ENCODE measurements at regions not wholly inside any gene's neighbourhood (a gene's known extent, or its start where the extent isn't known, plus 50 kb on each side); places are given as distances from the start of the nearest gene placed in this dataset.

- DNase-seq, result peak; percentile 21 to 27
These were observed 180.5 kb downstream of the C11orf91 start for GRCh38 chr11:33520112-33520511.

GRCh38 chr11:33515347-33515746 lies 185.3 kb downstream of the C11orf91 start:
- no peak for DNase-seq

DNA sequence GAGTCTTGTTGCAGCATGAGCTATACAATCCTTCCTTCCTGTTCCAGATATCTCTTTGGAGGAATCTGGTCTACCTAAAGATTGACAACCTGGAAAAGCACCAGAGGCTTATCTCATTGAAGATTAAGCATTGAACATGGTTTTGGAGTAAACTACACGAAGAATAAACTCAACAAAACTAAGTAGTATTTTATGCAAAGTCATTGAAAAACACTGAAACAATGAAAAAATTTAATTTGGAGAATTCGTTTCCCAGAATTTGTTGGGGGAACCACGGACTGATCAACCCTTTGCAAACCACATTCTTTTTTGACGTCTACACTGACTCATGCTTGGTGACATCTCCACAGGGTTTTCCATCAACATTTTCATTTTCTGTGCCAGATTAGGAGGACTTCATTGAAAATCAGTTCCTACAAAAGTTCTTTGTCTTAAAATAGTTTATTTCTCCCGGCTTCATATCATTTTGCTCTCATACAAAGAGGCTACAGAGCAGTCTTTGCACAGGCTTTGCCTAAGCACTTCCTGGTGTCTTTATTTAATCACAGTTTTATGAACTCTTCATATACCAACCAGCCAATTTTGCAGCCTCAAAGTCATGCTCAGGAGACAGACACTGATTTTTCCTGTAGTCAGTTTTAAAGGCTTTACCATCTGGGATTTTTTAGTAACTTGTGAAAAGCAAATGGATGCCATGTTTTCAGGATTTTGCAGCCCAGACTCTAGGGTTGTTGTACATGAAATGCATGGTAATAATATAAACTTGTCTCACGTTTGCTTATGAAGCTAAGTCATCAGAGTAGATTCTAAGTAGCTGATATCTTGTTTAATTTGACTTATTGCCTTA lies 186.3 kb downstream of the C11orf91 start:
- DNase-seq, result no peak

DNA sequence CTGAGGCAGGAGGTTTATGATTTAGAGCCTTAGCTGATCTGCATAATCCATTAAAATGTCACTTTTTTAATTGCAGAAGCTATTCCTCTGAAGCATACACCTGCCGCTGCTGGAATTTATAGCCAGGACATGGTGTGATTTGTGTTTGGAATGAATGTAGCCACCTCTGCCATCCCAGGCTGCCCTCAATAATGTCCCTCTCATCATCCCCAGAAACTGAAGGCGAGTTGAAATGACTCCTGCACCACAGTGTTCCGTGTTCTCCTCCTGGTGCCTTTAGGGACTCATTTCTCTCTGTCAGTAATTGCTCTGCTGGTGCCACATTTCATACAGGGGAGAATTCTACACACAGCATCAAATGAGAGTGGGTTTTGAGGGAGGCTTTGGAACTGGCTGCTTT lies 191.0 kb downstream of the C11orf91 start:
- DNase-seq, result no peak

DNA sequence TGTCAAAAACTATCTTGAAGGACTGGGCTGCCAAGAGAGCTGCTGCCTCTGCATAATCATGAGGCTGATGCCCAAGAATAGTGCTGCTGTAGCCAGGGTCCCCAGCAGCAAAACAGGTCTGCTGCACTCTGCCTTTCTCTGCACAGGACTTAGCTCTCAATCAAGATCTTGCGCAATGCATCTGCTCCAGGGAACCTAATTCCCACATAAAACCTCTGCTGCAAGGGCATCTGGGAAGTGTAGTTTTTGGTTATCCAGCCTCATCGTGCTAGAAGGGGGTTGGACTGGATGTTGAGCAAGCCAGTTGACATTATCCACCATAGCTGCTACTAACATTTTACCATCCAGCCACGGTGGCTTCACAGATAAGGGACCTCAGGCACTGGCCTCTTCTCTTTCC lies 192.7 kb downstream of the C11orf91 start:
- no peak for DNase-seq

GRCh38 chr11:33507356-33507755 lies 193.3 kb downstream of the C11orf91 start:
- DNase-seq, result no peak

GRCh38 chr11:33505093-33505492 lies 195.5 kb downstream of the C11orf91 start:
- DNase-seq, result no peak

DNA sequence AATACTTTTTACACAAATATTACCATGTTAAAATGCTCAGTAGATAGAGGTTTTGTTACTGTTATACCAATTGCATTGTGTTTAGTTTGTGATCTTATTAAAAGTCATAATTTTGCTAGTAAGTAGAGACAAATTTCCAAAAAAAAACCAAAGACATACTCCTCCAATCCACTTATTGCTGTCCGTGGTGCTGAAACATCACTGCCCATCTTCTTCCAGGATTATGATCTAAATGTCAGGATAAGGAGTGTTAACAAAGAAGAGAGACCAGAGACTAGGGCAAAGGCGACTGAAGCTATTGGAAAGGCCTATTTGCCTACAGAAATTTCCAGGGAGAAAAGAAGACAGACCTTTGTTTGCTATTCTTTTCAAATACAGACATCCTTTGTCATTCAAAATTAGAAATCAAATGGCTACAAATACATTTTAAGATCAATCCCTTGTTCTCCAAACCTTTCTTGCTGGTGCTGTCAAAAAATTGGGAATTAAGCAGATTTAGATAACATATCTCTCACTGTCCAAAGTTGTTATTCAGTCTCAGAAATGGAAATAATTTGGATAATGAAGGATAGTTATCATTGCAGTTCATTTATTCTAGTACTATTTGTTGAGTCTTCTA lies 199.7 kb downstream of the C11orf91 start:
- DNase-seq, result peak; percentile 25 to 46

- no peak for DNase-seq
These were observed 200.3 kb downstream of the C11orf91 start for GRCh38 chr11:33500332-33500731.

DNA sequence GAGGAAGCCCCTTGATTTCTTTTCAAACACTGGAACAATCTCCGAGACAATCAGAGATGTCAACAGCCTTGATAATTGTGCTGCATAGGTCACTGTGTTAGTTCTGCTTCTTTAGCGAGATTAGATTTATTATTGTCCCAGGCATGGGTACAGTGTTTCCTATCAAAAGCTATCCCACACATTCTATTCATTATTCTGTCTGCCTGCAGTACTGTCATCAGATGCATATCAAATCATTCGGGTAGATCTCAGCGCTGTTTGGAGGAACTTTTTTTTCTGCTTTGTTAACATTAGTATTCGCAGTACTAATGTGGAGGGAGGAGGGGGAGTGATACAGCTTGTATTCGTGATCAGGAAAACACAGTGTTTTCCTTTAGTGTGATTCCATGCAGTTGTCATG lies 208.0 kb downstream of the C11orf91 start:
- DNase-seq, result no peak

GRCh38 chr11:33490842-33491370 lies 209.7 kb downstream of the C11orf91 start:
- no peak for DNase-seq

- DNase-seq, result no peak
These were observed 211.7 kb downstream of the C11orf91 start for GRCh38 chr11:33488971-33489370.

DNA sequence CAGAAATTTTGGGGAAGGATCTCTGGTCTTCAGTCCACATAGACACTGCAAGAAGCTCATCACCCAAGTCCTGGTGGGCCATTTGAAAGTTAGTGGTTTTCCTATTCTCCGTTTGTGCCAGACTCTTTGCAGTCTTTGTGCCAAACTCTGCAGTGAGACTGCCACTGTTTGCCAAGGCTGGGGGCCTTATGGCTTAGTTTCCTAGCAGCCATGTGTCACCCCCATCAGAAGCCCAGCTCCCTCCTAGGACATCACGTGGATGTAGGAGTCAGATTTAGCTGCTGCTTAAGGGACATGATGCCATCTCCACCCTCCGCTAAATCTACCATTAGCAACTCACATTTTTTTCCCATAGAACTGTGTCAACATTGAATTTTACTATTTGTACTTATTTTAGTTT lies 220.0 kb downstream of the C11orf91 start:
- DNase-seq, result no peak

GRCh38 chr11:33479231-33479630 lies 221.4 kb downstream of the C11orf91 start:
- DNase-seq, result no peak

DNA sequence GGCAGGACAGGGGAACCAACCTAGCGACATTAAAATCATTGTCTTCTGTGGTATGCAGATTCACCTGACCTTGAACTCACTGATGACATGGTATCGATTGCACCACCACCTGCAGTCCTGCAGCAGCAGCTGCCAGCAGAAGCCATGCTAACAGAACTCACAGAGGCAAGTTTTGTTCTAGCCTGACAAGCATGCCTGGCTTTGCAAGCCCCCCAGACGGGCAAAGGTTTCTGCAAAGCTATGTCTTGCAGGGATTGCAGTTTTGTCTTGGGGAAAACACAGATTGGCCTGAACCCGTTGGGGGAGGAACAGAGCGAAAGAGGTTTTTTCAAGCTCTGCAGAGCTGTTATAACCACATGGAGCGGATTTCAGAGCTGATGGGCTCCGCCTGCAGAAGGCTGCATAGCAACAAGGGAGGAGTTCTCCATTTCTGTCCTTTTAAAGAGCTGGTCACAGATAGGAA lies 221.0 kb downstream of the HIPK3 start:
- no peak for DNase-seq

DNA sequence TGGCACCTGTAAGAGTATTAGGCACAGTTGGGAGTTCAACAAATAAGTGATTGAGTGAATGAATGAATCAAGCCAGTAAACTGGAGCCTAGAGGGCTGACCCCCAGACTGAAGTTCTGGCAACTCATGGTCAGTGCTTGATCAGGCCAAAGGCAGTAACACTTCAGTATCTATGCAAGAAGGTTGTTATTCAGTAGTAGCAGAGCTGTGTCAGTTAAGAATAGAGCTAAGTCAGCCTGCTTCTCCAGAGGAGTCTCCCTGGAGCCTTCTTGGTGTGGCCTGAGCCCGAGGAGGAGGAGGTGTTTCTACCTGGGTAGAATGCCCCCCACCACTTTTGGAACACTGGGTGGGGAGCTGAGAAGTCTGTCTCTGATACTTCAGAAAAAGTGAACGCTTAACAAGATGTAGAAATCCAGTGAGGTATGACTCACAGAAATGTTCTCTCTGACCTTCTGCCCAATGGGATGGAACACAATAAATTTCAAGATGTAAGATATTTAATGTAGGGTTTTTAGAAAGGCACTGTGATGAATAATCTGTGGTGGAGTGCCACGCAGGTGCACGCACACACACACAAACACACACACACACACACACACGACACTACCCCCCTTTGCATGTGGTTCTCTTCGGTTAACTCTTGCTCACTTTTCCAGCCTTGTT lies 219.9 kb downstream of the HIPK3 start:
- DNase-seq, result no peak

DNA sequence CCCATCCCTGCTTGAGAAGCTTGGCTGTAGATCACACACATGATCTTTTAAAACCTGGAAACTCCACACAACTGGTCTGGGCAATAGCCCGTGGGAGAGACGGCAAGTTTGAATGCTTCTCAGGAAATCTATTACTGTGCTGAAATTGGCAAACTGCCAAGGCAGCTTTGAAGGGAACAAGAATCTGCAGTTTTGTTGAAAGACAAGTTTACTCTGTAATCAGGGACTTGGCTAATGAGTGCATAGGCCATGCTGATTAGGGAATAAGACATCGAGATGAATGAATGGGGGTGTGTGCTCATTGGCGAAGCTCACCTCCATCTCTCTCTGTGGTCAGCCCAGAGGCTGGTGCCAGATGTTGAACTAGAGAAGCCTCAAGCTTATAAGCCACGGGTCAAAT lies 218.8 kb downstream of the HIPK3 start:
- no peak for DNase-seq

- no peak for DNase-seq
These were observed 217.7 kb downstream of the HIPK3 start for GRCh38 chr11:33474866-33475265.

DNA sequence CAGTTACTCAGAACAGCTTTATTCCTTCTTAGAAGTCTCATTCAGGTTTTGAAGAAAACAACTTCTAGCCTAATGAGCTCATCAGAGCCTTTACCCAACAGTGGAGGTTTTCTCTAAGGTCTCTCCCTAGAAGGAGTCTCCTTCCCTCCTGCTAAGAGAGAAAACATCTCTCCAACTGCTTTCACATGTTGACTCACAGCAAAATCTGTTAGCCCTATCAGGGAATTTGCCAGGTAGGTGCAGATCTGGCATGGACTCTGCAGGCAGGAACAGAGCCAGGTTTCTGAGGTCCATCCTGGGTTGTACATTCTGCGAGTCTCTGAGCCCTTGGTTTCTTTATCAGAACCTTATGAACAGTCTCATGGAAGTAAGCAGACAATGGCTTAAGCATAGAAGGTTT lies 214.4 kb downstream of the HIPK3 start:
- DNase-seq, result no peak

- DNase-seq, result no peak
These were observed 210.8 kb downstream of the HIPK3 start for GRCh38 chr11:33467966-33468365.

- DNase-seq, result no peak
These were observed 205.9 kb downstream of the HIPK3 start for GRCh38 chr11:33463059-33463458.

- no peak for DNase-seq
These were observed 204.4 kb downstream of the HIPK3 start for GRCh38 chr11:33461369-33462125.

DNA sequence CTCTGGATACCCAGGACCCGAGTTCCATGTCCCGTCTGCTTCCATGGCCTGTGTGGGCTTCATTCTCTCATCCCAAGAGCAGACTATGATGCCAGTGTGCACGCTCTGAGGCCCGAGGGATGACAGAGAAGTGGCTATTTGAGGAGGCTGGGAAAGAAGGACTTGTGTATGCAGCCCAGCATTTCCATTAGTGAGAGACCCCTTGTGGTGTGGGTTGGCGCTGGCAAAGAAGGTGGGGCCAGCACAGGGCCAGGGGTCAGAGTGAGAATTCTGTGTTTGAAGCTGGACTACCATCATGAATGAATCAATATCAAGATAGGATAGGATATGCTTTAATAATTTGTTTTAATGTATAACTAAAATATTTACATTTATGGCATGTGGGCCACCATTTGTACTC lies 200.8 kb downstream of the HIPK3 start:
- no peak for DNase-seq

Data from Kasumi-1 (cell line).